ENCODE measurements at regions not wholly inside any gene's neighbourhood (a gene's known extent, or its start where the extent isn't known, plus 50 kb on each side); places are given as distances from the start of the nearest gene placed in this dataset.
"Not testable (repeated sequence)": the region's sequence is repeated elsewhere in the genome, so short reads cannot be mapped to it uniquely, and the experiment has no call there.

DNA sequence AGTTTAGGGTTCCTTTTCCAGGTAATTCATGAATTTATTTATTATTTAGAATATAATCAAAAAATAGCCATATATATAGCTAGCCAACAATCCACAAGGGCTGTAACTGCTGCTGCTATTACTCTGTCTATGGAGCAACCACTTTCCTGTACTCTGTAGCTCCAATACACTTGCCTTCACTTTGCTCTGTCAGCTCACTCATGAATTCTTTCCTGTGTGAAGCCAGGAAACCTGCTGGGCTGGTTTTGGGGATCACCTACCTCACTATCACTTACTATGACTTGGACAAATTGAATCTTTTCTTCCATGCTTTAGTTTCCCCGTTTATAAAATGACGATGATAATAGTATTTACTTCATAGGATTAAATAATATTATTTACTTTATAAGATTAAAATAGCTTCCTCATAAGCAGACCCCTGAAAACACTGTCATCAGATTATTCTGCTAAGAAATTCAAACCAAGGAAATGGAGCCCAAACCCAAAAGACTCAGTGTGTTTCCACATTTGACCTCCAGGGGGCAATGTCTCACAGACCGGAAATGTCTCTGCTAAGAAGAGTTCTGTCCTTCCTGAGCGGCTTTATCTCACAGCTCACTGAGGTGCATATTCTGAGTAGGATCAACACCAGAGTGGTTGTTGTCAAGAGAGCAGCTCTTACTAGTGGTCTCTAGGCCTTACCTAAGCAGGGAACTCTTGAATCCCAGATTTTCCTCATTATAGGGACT lies 457.1 kb downstream of the DAD1 start:
- no peak for DNase-seq

DNA sequence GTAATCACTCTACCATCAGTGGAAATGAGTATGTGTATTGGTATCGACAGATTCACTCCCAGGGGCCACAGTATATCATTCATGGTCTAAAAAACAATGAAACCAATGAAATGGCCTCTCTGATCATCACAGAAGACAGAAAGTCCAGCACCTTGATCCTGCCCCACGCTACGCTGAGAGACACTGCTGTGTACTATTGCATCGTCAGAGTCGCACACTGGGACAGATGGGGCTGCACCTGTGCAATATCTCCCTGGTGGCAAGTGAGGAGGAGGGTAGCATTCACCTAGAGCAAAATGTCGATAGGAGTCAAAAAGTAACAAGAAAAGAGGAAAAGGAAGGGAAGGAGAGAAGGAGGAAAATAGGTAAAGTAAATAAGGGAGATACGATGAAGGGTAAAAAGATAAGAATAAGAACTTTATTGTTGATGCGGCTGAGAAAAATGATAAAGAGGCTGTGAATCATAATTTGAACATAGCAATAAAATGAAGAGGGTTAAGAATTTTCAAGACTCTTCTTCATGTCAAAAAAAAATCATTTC lies 450.5 kb upstream of the OR4E1 start:
- no peak for DNase-seq

DNA sequence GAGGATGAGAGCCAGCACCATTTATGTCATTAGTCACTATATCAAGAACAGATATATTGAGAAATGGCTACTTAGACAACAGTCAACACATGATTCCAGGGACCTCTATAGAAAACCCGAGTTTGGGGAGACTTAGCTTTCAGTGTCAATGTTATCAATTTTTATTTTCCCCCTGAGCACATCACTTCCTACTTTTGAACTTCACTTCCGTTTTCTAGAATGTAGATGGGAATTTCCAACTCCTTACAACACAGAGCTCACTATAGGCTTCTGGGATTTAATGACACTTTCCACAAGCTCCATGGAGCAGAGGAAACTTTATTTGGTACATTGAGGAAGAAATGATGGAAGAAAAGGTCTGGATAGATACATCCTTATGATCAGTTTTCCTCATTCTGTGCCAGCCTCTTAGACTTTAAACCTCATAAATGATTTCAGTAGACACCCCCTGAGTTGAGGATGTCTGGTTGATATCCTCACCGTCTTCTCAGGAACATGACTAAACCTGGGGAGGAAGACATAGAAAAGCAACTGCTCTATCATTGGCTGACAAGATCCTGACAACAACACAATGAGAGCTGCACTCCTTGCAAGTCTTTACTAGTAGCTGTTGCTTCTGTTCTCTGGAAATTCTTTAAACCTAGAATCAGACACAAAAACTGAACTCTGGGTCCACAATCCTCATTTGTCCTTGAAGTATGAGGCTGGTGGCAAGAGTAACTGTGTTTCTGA lies 449.4 kb upstream of the OR4E1 start:
- DNase-seq = no peak

DNA sequence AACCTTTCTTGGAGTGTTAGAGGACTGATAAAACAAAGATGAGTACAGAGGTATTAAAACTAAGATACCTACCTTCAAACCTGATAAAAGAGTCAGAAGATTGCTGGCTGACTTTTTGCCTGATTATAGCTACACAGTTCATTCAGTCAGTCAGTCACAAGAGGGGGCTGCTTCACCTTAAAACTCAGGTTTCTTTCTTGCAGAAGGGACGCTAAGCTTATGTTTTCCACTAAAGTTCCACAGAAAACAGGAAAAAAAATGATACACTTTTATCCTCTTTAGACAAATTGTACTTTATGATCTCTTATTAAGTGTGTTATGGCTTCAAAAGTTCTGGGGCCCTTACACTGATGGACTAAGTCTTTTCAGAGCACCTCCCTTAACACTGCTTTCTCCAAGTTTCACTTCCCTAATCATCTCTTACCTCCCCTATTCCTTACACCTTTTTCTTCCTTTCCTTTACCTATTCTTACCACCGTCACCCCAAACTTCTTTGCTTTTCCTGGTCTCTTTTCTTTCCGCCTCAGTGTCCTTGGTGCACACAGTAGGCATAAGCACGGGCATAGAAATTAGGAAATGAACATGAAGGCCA lies 448.7 kb upstream of the OR4E1 start:
- DNase-seq = no peak

DNA sequence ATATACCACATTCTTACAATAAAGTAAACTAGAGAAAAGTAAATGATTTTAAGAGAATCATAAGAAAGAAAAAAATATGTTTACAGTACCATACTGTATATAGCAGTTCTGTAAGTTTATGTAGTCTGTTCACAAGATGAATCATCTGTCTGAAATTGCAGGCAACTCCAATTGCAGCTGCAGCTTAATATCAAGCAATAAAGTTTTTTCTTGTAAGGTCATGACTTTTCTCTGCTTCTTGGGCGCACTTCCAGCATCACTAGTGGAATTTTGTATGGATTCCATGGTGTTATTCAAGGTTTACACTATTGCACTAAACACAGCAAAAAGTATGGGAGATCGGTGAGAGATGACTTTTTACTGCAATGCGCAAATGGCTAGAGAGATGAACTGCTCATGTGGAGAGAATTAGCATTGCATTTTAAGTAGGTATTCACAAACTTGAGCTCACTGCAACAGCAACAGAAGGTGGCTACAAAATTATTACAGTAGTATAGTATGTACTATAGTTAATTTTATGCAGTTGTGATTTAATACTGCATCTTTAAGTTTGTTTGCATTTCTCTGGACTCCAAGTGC lies 445.4 kb upstream of the OR4E1 start:
- no peak for DNase-seq

DNA sequence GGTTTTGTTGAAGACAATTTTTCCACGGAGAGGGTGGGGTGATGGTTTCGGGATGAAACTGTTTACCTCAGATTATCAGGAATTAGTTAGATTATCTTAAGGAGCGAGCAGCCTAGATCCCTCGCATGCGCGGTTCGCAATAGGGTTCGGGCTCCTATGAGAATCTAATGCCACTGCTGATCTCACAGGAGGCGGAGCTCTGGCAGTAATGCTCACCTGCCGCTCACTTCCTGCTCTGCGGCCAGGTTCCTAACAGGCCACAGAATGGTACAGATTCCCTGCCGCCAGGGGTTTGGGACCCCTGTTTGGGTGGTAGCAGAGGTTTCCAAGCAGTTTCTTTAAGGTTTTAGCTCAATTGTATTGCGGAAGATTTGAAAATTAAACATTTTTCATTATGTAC lies 439.8 kb upstream of the OR4E1 start:
- DNase-seq = no peak

DNA sequence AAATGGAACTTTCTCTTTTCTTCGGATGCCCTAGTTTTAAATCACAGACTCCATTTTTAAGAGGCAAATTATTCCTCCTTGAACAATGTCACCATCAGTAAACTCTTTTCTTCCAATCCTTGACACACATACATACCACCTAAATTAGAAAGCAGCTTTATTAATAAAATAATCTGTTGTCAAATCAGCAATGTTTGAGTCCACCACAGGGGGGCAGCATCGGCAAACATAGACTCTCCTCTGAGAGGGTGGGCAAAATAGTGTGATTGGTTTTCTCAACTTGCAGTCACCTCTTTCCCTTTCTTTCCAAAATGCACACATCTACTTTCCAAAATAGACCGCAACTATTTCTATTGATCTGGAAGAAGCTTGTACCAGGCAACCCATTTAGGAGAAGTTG lies 438.4 kb upstream of the OR4E1 start:
- DNase-seq = no peak

DNA sequence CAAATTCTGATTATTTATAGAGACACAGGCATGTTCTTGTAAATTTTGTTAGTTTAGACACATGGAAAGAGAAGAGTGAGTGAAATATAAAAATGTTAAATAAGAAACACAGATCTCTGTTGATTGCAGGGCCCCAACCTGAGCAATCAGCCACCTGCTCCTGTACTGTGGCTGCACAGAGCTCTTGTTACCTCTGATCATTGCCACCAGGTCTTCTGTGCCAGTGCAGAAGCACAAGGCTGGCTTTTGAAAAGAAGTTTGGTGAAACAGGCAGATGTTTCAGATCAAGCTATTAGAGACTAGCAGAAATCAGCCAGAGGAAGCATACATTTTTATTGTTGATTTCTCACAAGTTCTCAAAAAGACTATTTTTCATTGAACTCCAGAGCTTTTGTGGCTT lies 434.1 kb upstream of the OR4E1 start:
- DNase-seq = no peak

DNA sequence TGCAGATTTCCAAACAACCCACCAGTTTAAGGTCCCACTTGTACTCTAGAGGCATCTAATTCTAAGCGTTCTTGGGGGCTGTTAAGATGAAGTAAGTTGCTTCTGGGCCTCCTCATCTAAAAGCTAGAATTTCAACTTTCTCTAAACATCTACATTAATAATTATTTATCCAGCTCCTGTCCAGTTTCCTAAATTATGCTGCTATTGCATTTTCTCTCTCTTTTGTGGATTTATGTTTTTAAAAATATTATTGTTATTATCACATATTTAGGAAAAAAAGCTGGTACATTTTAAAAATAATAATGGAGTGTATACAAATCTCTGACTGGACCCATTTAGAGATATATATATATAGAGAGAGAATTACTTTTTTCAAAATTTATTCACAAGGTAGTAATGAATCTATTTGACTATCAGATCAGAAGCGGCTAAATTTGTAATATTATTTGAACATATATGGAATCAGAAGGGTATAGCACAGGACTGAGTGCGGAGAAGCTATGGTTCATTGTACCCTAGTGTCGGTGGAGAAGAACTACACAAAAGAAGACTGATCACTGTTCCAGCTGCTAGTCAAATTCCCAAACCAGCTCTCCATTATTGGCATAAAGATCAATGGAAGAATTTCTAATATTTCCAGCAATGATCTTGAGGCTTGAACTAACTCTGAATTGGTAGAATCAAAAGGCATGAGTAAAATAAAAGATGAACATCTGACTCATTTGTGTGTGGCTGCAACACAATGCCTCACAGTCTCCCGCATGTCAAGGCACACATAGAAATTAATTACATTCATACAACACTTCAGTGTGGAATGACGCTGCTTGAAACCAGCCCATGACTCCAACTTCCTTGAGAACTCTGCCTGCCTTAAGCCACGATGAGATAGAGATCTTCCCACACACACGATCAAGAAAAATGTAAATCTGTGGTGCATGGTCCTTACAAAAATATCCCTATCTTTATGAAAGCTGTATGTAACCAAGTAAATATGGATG lies 433.4 kb upstream of the OR4E1 start:
- DNase-seq = no peak

DNA sequence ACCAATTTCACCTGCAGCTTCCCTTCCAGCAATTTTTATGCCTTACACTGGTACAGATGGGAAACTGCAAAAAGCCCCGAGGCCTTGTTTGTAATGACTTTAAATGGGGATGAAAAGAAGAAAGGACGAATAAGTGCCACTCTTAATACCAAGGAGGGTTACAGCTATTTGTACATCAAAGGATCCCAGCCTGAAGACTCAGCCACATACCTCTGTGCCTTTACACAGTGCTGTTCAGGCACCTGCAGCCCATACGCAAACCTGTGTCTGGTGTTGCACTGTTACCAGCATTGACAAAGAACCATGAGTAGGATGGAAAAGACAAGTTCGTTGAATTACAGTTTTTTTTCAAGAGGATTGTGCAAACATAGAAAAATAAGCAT lies 432.0 kb upstream of the OR4E1 start:
- no peak for DNase-seq

DNA sequence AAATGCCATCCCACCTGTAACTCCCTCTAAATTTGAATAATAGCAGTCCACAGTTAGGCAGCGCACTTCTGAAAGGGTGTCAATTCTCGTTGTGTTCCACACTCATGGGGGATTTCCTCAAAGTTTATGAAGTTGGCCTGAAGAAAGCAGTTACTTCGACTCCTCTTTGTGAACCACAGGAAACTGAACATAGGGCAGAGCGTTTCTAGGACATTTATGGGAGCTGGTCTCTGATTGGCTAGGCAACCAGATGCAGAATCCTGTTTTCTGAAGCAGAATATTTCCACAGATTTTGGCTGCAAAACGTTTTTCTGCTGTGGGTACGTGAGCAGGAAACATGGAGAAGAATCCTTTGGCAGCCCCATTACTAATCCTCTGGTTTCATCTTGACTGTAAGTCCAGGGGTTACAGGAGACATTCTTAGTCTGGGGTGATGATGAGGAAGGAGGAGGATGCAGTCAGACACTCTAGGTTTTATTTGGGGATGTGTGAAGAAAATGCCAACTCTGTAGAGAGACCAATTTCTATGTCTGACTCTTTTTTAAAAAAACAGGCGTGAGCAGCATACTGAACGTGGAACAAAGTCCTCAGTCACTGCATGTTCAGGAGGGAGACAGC lies 431.5 kb upstream of the OR4E1 start:
- no peak for DNase-seq

DNA sequence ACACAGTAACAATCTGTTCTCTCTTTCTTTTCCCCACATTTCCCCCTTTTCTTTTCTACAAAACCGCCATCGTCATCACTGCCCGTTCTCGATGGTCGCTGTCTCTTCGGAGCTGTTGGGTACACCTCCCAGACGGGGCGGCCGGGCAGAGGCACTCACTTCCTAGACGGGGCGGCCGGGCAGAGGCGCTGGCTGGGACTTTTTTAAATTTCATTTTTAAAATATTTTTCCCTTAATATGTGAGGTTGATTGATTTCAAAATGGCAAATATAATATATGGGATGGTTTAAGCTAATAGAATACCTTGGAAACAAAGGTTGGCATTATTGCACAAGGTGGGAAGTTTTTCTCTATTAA lies 427.1 kb upstream of the OR4E1 start:
- not testable (repeated sequence) for DNase-seq

DNA sequence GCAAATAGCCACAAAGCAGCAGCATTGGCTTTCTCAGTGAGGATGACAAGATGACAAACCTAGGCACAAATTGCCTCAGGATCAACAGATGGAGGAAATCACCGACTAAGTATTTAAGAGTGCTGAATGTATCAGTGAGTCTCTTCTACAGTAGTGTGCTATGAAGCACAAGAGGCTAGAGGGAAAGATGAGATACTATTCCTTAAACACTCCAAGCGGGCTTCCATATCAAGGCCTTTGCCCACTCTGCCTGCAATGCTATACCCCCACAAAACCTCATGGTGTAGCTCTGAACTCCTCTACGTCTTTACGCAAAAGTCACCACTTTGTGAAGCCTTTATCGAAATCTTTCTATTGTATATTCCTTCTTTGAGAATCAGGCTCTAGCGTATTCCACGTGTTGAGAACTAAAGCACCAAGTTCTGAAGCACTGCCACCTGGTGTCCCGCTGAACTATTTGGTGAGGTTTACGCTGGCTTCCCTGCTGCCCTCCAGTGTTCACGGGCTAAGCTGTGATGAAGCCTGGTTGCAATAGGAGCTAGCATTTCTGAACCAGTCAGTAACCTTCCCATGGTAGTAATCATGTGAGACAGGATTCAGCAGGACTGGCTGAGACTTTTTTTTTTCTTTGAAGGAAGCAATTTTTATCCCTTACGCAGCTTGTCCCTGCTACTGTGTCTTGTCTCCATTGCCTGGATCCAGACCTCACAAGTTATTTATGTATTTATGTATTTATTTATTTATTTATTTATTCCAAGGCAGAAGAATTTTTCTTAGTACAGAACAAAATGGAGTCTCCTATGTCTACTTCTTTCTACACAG lies 426.5 kb upstream of the OR4E1 start:
- no peak for DNase-seq

DNA sequence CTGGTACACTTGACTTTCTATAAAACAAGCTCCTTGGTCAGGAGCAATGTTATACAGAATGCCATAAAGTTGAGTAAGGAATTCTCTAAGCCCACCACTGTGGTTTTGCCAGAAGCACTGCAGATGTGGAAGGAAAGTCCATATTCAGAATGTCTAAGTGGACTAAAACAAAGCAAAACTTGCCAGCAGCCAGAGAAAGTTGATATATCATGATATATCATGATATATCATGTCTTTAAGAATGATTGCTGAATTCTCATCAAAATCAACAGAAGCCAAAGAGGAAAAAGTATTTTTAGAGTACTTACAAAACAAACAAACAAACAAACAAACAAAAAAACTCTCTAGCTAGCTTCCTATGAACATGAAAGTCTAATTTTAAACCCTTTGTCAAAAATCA lies 424.8 kb upstream of the OR4E1 start:
- DNase-seq = no peak

DNA sequence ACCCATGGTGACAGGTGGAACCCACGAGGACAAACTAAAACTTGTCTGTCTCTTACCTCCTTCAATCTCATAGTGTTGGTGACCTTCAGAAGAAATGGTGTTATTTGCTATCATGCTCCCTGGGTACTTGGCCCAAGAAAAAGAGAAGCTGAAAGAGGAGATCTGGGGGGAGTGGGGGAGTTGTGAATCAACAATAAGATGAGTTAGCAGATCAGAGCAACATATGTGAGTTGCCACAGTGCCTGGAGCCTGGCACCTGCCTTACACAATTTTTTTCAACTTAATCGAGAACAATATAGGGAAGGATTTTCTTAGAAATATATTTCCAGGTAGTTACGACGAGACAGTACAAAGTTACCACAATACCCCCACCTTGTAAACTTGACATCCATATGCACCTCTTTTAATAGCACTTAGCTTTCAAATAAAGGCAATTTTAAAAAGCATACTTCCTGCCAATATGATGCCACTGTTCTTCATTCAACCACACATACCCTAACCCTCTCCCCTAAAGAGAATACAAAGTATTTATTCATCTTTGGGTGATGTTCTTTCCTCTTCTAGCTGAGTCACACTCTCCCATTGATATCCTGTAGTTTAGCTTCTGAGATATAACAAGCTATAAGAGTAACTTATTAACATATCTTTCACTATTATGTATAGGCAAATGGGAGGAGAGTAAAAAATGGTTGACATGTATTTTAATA lies 424.1 kb upstream of the OR4E1 start:
- DNase-seq = no peak

DNA sequence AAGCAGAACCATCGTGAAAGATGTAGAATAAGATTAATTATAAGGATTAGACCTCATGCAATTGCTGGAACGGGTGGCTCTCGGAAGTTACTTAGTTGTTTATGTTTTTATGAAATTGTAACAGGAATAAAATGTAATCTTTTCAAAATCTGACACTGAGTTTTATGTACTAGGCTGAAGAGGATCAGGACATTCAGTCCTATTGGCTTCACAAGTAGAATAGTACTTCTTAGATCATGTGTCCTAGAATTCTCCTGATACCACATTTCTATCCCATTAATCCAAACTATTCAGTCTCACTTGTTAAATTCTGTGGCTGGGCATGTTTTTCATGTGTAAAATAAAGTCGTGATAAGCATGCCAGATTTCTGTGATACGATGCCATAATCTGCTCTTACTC lies 423.5 kb upstream of the OR4E1 start:
- no peak for DNase-seq

DNA sequence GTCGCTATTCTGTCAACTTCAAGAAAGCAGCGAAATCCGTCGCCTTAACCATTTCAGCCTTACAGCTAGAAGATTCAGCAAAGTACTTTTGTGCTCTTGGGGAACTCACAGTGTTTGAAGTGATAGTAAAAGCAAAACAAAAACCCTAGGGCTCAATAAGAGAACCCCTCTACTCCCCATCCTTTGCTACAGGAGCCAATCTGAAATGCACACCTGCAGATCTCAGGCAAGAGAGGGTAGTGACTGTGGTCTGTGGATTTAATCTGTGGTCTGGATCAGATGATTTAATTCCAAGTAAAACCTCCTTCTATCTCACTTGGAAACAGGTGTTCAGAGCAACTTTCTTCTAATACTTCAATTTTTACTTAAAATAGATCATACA lies 422.9 kb upstream of the OR4E1 start:
- no peak for DNase-seq

DNA sequence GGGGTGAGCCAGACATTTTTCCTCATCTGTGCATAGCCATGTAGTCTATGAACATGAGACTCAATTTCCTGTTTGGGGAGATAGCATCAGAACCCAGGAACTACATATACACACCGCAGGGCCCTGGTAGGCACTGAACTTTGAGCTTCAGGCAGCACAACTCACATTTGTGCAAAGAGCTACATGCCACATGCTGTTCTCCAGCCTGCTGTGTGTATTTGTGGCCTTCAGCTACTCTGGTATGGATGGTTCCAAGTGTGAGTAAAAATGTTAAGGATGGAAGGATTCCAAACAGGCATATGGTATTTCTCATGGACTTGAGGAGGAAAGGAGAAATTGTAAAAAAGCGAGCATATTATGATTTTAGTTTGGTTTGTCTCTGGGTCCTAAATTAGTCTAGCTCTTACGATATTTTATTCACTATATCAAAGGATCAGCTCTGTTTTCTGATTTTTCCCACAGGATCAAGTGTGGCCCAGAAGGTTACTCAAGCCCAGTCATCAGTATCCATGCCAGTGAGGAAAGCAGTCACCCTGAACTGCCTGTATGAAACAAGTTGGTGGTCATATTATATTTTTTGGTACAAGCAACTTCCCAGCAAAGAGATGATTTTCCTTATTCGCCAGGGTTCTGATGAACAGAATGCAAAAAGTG lies 422.4 kb upstream of the OR4E1 start:
- no peak for DNase-seq

DNA sequence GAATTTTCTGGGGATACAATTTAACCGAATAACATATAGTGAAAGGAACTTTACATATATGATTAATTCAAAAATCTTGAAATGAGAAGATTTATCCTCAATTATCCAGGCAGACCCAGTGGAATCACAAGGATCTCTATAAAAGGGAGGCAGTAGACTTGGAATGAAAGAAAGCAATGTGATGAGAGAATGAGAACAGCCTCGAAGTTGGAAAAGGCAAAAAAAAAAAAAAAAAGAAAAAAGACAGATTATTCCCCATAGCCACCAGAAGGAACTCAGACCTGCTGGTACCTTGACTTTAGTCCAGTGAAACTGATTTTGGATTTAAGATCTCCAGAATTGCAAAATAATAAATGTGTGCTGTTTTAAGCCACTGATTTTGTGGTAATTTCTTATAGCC lies 416.3 kb upstream of the OR4E1 start:
- DNase-seq = no peak

Data from T1000 (cell line).